Stimulated activated CD8-positive, alpha-beta memory T cell treated with anti-CD3 and anti-CD28 coated beads, Interleukin-7, amount 100 ng/mL, for 1 hour (primary cell): ENCODE measurements at regions not wholly inside any gene's neighbourhood (a gene's known extent, or its start where the extent isn't known, plus 50 kb on each side); places are given as distances from the start of the nearest gene placed in this dataset.

Experiments
- DNase-seq, 2 donors: peaks; one replicate each; pipeline ENCODE4 v3.0.0-alpha.2; 2020; ENCODE audit warnings: low read depth in 2 of 2

DNA sequence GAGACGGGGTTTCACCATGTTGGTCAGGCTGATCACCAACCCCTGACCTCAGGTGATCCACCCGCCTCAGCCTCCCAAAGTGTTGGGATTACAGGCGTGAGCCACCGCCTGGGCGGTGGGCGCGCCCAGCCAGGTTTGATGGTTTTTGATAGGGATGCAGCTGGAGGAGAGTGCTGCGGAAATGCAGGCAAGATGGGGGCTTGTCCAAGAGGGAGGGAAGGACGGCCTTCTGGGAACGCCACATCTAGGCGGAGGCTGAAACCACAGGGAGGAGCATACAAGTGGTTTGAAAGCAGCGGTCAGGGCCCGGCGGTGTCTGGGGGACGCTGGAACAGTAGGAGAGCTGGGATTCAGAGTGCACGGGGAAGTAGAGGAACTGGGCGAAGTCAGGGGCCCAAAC lies 134.6 kb downstream of the VRK1 start:
- DNase-seq, result no peak

GRCh38 chr14:96934638-96935330 lies 137.6 kb downstream of the VRK1 start:
- DNase-seq, result no peak

GRCh38 chr14:96938946-96939345 lies 141.8 kb downstream of the VRK1 start:
- DNase-seq, result no peak

GRCh38 chr14:96940009-96940408 lies 142.8 kb downstream of the VRK1 start:
- no peak for DNase-seq

- DNase-seq, result no peak
Observed at GRCh38 chr14:96944297-96944696, 147.1 kb downstream of the VRK1 start.

DNA sequence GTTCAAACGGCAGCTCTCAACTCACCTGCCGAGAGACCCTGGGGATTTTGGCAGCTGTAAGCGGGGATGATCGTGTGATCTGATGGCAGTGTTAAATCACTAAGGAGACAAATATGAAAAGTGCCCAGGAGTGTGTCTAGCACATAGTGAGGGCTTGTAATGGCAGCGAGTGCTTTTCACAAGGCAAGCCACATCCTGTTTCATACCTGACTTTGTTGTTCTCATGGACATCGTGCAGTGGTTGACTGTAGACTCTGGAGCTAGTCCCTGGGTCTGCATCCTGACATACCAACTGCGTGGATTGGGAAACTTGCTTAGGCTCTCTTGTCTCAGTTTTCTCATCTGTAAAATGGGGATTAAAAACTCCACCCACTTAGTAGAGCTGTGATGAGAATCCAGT lies 148.5 kb downstream of the VRK1 start:
- DNase-seq, result no peak

- no peak for DNase-seq
Observed at GRCh38 chr14:96949594-96949993, 152.4 kb downstream of the VRK1 start.

DNA sequence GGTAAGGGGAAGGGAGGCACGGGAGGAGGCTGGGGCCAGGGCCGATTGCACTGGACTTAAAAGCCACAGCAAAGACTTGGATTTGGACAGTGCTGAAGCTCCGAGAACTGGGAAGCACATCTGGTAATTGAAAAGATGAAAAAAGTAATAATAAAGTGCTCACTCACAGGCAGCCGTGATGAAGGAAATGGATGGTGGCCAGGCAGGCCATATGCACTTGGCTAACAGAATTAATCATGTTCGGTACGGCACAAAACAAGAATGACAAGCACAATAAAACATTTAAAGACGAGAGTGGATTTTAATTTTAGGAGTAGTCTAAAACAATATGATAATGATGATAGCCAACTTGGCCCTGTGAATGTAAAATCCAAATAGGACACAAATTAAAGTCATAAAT lies 154.3 kb downstream of the VRK1 start:
- DNase-seq, result no peak

DNA sequence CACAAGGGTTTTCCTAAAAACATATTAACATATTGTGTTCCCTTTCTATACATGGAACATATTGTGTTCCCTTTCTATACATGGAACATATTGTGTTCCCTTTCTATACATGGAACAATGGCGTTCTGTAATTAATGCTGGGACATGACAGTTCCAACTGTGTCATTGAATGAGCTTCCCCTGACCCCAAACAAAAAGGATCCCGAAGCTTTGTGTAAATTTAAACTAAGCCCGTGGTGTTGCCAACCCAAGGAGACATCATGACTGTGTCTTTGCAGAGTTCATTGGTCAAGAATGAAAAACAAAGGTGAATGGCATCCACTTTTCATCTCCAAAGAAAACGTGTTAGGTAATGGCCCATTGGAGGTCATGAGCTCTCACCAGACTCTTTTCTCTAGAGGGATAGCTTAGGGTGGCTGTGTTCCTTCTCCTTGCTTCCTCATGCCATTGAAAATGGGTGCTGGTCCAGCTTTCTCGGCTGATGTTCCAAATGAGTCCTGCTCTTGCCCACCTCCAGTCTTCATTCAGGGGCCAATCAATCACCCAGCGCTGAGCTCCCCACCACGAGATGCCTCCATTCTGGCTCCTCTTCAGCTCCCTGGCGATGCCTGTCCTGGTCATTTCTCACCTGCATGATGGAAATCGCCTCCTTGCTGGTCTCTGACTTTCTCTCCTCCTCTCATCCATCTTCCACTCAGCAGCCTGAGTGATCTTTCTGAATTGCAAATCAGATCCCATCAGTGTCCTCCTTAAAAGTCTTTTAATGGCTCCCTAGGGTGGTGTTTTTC lies 156.1 kb downstream of the VRK1 start:
- DNase-seq, result no peak

DNA sequence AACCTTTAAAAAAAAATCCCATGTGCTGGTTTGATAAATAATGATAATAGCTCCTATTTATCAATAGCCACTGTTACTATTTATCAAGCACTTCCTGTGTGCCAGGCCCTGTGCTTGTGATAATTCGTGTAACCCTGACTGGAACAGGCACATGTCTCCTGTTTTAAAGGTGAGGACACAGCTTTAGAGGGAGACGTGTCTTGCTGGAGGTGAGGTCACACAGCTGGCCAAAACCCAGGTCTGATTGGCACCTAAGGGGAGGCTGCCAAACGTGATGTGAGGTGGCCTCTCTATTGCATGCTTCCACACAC lies 156.6 kb downstream of the VRK1 start:
- DNase-seq, result no peak

DNA sequence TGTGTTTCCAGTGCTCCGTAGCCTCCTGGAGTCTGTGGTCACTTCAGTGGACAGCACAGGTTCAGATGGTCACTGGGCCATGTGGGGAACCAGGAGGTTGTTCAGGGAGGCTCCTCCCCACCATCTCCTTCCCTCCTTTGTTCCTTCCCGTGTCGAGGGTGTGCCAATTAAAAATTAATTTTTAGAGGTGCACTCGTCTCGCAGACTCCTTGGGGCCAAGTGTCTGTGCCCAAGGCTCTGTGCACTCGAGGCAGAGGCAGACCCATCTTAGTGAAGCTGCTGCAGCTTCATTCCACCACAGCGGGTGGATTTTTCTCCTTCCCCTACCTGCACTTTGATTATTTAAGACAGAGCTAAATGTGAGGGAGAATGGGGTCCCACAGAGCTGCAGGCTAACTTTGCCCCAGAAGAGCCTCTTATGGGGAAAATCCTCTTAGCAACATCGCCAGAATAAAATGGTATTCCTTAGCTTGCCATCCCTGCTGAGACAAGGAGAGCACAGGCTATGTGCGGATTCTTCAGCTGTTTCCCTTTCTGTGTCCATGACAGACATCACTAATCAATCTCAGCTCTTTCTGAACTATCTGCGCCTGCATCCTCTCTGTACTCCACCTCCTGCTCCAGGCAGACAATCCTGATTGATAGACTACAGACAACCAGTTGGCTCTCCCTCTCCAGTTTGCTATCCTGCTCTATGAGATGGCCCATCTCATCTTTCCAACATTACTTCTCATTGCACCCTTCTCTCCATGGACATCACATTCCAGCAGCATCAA lies 159.5 kb downstream of the VRK1 start:
- no peak for DNase-seq

- no peak for DNase-seq
Observed at GRCh38 chr14:96958057-96958456, 160.9 kb downstream of the VRK1 start.

DNA sequence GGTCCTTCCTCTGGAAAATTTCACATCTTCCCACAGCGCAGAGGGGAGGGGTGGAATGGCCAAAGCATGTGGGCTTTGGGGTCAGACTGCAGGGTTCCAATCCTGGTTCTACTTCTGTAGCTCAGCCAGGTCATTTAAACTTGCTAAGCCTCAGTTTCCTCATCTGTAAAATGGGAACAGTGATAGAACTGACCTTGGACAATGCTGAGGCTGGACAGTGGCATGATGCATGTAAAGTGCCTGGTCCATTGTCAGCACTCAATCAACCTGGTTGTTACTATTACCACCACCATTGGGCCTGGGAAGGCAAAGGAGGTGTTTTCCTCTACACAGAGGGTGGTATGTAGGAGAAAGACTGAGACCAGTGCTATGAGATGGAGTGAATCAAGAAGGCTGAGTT lies 162.8 kb downstream of the VRK1 start:
- DNase-seq, result no peak

DNA sequence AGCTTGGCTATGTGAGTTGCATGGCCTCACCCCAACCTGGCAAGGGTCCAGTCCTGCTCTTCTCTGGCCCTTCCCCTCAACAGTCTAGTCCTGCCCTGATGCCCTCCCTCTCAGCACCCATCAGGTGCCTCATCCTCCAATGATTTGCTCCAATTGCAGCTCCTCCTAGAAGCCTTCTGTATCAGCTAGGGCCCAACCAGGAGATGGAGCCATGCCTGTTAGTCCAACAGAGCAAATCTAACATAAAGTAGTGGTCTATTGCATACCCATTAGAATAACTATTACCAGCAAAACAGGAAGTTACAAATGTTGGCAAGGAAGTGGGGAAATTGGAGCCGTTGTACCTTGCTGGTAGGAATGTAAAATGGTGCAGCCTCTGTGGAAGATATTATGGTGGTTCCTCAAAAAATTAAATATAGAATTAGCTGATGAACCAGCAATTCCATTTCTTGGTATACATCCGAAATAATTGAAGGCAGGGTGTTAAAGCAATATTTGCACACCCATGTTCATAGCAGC lies 163.5 kb downstream of the VRK1 start:
- no peak for DNase-seq

GRCh38 chr14:96961895-96962294 lies 164.7 kb downstream of the VRK1 start:
- DNase-seq, result no peak

GRCh38 chr14:96962337-96962736 lies 165.2 kb downstream of the VRK1 start:
- DNase-seq, result no peak

DNA sequence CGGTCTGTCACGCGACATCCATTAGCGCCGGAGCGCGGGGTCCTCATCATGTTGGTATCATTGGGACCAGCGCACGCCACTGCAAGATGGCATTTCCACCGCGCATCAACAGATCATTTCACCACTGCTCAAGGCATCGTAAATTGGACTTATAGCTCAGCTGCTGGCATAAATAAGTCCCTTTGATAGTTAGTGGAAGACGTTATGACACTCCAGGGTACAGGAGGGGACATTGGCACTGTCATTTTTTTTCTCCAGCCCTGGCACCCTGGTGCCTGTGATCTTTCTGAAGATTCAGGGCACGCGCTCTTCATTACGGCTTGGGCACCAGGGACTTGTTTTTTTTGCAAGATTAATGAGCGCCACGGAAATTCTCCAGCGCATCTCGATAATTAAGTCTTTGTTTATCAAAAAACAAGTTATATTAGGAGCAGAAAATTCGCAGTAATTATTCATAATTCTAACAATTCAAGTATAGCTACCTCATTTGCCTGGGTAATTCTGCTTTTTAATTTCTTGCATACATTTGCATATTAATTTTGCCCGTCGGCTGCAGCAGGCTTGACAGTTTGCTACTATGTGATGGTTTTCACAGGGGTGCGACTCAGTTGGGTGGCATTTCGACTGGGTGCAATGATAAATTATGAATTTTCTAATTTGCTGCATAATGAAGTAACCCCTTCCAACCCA lies 167.7 kb downstream of the VRK1 start:
- DNase-seq, result no peak

- no peak for DNase-seq
Observed at GRCh38 chr14:96965885-96966595, 168.9 kb downstream of the VRK1 start.

GRCh38 chr14:96975116-96975515 lies 177.9 kb downstream of the VRK1 start:
- DNase-seq, result no peak

- no peak for DNase-seq
Observed at GRCh38 chr14:96978525-96979272, 181.5 kb downstream of the VRK1 start.

GRCh38 chr14:96979611-96980074 lies 182.5 kb downstream of the VRK1 start:
- no peak for DNase-seq
